K562 (cell line): ENCODE measurements at regions not wholly inside any gene's neighbourhood (a gene's known extent, or its start where the extent isn't known, plus 50 kb on each side); places are given as distances from the start of the nearest gene placed in this dataset.

Experiments used
- ATAC-seq: fragments of 200-7000 bp; cut with Tn5 transposase; 3 replicates; pipeline ENCODE4 v1.9.1; 2020; ENCODE audit warnings: moderate library complexity
- BruUV-seq: library from RNA; stranded (reverse); fragments of 400-500 nt; replicated peaks from 2 replicates; lab custom pipeline; 2021; lab: Mats Ljungman, UMichigan
- CTCF ChIA-PET: fragments of 300-600 bp; formaldehyde crosslinking; extraction: SDS; loops from one replicate; lab custom pipeline; 2021; ENCODE audit warnings: low intra/inter-chr PET ratio; lab: Yijun Ruan, JAX
- POLR2A ChIA-PET: fragments of 300-600, 350-650 bp; sonication (Branson Sonifier 250); formaldehyde crosslinking; extraction: SDS; loops from one replicate; lab custom pipeline; 2021; ENCODE audit warnings: antibody characterized with exemption, inconsistent platforms; lab: Yijun Ruan, JAX
- DNase-seq, 4 experiments: peaks; one replicate each; pipeline versions ENCODE4 v3.0.0 to v3.0.0-alpha.2; 2011 to 2018; ENCODE audit warnings: low spot score in 3 of 4, mixed read lengths in 3 of 4; ENCODE audit errors: extremely low read depth in 1 of 4
- FAIRE-seq: peaks from 2 replicates; lab custom pipeline; 2011; peaks lifted over from hg19 to GRCh38; lab: Jason Lieb, UNC
- H2AFZ ChIP-seq: 2 replicates; pipeline ENCODE4 v1.6.0; 2011; ENCODE audit warnings: low read depth, low read length, control low read depth, inconsistent platforms
- H3K27ac ChIP-seq: fragments of 200-600 bp; 3 replicates; pipeline ENCODE4 v1.8.0; 2011; ENCODE audit warnings: low read depth, mild to moderate bottlenecking, control low read depth, inconsistent platforms, low read length, moderate library complexity, mixed read lengths; ENCODE audit errors: extremely low read depth
- H3K27me3 ChIP-seq, 2 experiments: fragments of 300-600 bp in 1 of 2; 2 replicates in 1 of 2; 3 replicates in 1 of 2; pipeline versions ENCODE4 v1.6.0 to v1.8.0; 2011; ENCODE audit warnings: inconsistent platforms in 2 of 2, low read length in 2 of 2, mild to moderate bottlenecking in 1 of 2, mixed read lengths in 1 of 2, moderate library complexity in 1 of 2; ENCODE audit not compliant: control insufficient read depth in 2 of 2, insufficient read depth in 2 of 2
- H3K36me3 ChIP-seq: fragments of 300-600 bp; 3 replicates; pipeline ENCODE4 v1.8.0; 2011; ENCODE audit warnings: mild to moderate bottlenecking, low read length, inconsistent platforms; ENCODE audit not compliant: control insufficient read depth, insufficient read depth
- H3K4me1 ChIP-seq, 2 experiments: fragments of 200-600 bp in 1 of 2; replicated peaks in 1 of 2; 2 replicates in 1 of 2; 3 replicates in 1 of 2; pipeline versions ENCODE4 v1.5.1 to v1.8.0; 2011; ENCODE audit warnings: inconsistent platforms in 2 of 2, low read length in 2 of 2, mild to moderate bottlenecking in 1 of 2, mixed read lengths in 1 of 2, moderate library complexity in 1 of 2; ENCODE audit not compliant: control insufficient read depth in 2 of 2, insufficient read depth in 2 of 2
- H3K4me2 ChIP-seq: 2 replicates; pipeline ENCODE4 v1.6.1; 2011; ENCODE audit warnings: low read length, control low read depth, inconsistent platforms, mixed read lengths; ENCODE audit not compliant: insufficient read depth
- H3K4me3 ChIP-seq: fragments of 200-600 bp; sonication (generic), shearing (Covaris generic); 2 replicates; pipeline ENCODE4 v1.5.1; 2016; ENCODE audit warnings: control low read depth, inconsistent platforms
- H3K79me2 ChIP-seq: fragments of 200-600 bp; 3 replicates; pipeline ENCODE4 v1.8.0; 2011; ENCODE audit warnings: low read length, inconsistent platforms; ENCODE audit not compliant: control insufficient read depth, insufficient read depth
- H3K9ac ChIP-seq, 2 experiments: 2 replicates each; pipeline versions ENCODE4 v1.6.0 to v1.6.1; 2011; ENCODE audit warnings: low read depth in 2 of 2, low read length in 2 of 2, control low read depth in 1 of 2, inconsistent platforms in 1 of 2, mild to moderate bottlenecking in 1 of 2, mixed read lengths in 1 of 2; ENCODE audit not compliant: insufficient read depth in 1 of 2
- H3K9me1 ChIP-seq: one replicate; pipeline ENCODE4 v1.6.0; 2011; ENCODE audit warnings: inconsistent platforms, mild to moderate bottlenecking, low read length, moderate library complexity; ENCODE audit not compliant: control insufficient read depth, insufficient read depth
- H3K9me3 ChIP-seq: replicated peaks from 2 replicates; pipeline ENCODE4 v1.5.1; 2011; ENCODE audit warnings: low read depth, low read length, inconsistent platforms; ENCODE audit not compliant: control insufficient read depth, insufficient read depth
- H4K20me1 ChIP-seq: replicated peaks from 2 replicates; pipeline ENCODE4 v1.6.1; 2011; ENCODE audit warnings: low read length, inconsistent platforms, mixed read lengths; ENCODE audit not compliant: control insufficient read depth, insufficient read depth
- FIP1L1 ChIP-seq: fragments of 200-400 bp; formaldehyde crosslinking; IDR thresholded peaks from 2 replicates; pipeline ENCODE4 v1.6.1; 2018; ENCODE audit warnings: mild to moderate bottlenecking, low read depth, low read length; ENCODE audit not compliant: poor library complexity, severe bottlenecking
- HES1 ChIP-seq: fragments of 450-650 bp; IDR thresholded peaks from 2 replicates; pipeline ENCODE4 v1.6.1; 2016; ENCODE audit warnings: low read depth, mild to moderate bottlenecking, moderate library complexity
- MEF2A ChIP-seq: IDR thresholded peaks from 2 replicates; pipeline ENCODE4 v1.6.1; 2011; ENCODE audit warnings: low read depth, mild to moderate bottlenecking, low read length, moderate library complexity; ENCODE audit not compliant: control insufficient read depth
- MYBL2 ChIP-seq, 2 experiments: fragments of 450-650 bp in 1 of 2; sonication (generic) in 1 of 2; formaldehyde crosslinking in 1 of 2; IDR thresholded peaks; 2 replicates each; pipeline versions ENCODE4 v1.6.1 to v1.8.1; 2017 to 2022; ENCODE audit warnings: borderline replicate concordance in 1 of 2, inconsistent platforms in 1 of 2, low read depth in 1 of 2, mild to moderate bottlenecking in 1 of 2, missing genetic modification reagents in 1 of 2, moderate library complexity in 1 of 2
- RB1 ChIP-seq: fragments of 450-650 bp; IDR thresholded peaks from 2 replicates; pipeline ENCODE4 v1.6.1; 2017; ENCODE audit warnings: low read depth, mild to moderate bottlenecking
- RBFOX2 ChIP-seq: fragments of 200-400 bp; formaldehyde crosslinking; IDR thresholded peaks from 2 replicates; pipeline ENCODE4 v1.6.1; 2017; ENCODE audit warnings: low read depth, mild to moderate bottlenecking, low read length, moderate library complexity
- TFAM ChIP-seq: fragments of 250-450 bp; sonication (Bioruptor Pico); conservative IDR thresholded peaks from 2 replicates; pipeline ENCODE4 v1.5.0; 2021; ENCODE audit warnings: mild to moderate bottlenecking, moderate library complexity
- ZBTB5 ChIP-seq: fragments of 450-650 bp; IDR thresholded peaks from 2 replicates; pipeline ENCODE4 v1.6.1; 2017; ENCODE audit warnings: antibody characterized with exemption
- ZNF280B ChIP-seq: fragments of 250-450 bp; sonication (Bioruptor Pico); IDR thresholded peaks from 2 replicates; pipeline ENCODE4 v1.5.1; 2021; ENCODE audit warnings: mild to moderate bottlenecking
- ZNF436 ChIP-seq: fragments of 250-450, 450-650 bp; sonication (Bioruptor Pico); formaldehyde crosslinking; IDR thresholded peaks from 2 replicates; pipeline ENCODE4 v1.7.0; 2020; ENCODE audit warnings: mild to moderate bottlenecking
- ZNF707 ChIP-seq: fragments of 250-450 bp; sonication (Bioruptor Pico); conservative IDR thresholded peaks from 2 replicates; pipeline ENCODE4 v1.8.0; 2022; ENCODE audit warnings: inconsistent platforms, mild to moderate bottlenecking, moderate library complexity
- WGBS: fragments of 100-300 bp; shearing (Covaris generic); methylation state at CpG from one replicate; pipeline ENCODE4 v1.1.6; 2016; ENCODE audit warnings: low coverage, mixed read lengths; ENCODE audit not compliant: insufficient coverage; ENCODE audit errors: missing lambda C conversion rate; 5-methylcytosine and 5-hydroxymethylcytosine counted together
- in situ Hi-C: fragments of 300-500 bp; cut with MboI; formaldehyde crosslinking; loops from 4 replicates; pipeline ENCODE4 v1.15.0; 2018; ENCODE audit warnings: inconsistent platforms, mixed read lengths
- intact Hi-C: fragments of 100-400 bp; cut with micrococcal nuclease; formaldehyde crosslinking; loops from 2 replicates; pipeline ENCODE4 v1.14.2; 2022
- TF ChIP-seq, protein P1 (sequence below): fragments of 250-450 bp; sonication (Bioruptor Pico); IDR thresholded peaks from 2 replicates; pipeline ENCODE4 v1.8.0; 2021; ENCODE audit warnings: mild to moderate bottlenecking, moderate library complexity

GRCh38 chr17:71273441-71273840 lies 847.4 kb upstream of the SOX9 start:
- Histone ChIP-seq H3K27ac (no peak overlapping the region), H3K27me3 (no peaks in the 10 kb centered on the region), H3K4me1 (no peaks in the 10 kb centered on the region), H4K20me1 (no peaks in the 10 kb centered on the region), H2AFZ (no peak overlapping the region), H3K4me3 (no peak overlapping the region), H3K9me3 (no peaks in the 10 kb centered on the region), H3K4me2 (no peak overlapping the region), H3K79me2 (no peaks in the 10 kb centered on the region), H3K9ac (no peak overlapping the region), H3K9me1 (no peaks in the 10 kb centered on the region), H3K36me3 (no peaks in the 10 kb centered on the region)
- ATAC-seq (no peak), FAIRE-seq (no peak), DNase-seq (no peak)
- ChIA-PET CTCF (no interaction called here), POLR2A (no interaction called here)
- intact Hi-C loops (no loop called here), in situ Hi-C loops (no loop called here)
- 4% methylated on average over 2 of the region's 2 CpGs for WGBS
- BruUV-seq: no TSS peak
- no peak for TF ChIP-seq ZNF280B (CRISPR knock-in tag)
- TF ChIP-seq, protein P1, sequence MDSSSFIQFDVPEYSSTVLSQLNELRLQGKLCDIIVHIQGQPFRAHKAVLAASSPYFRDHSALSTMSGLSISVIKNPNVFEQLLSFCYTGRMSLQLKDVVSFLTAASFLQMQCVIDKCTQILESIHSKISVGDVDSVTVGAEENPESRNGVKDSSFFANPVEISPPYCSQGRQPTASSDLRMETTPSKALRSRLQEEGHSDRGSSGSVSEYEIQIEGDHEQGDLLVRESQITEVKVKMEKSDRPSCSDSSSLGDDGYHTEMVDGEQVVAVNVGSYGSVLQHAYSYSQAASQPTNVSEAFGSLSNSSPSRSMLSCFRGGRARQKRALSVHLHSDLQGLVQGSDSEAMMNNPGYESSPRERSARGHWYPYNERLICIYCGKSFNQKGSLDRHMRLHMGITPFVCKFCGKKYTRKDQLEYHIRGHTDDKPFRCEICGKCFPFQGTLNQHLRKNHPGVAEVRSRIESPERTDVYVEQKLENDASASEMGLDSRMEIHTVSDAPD (CRISPR knock-in tag): no peak
- no peak for TF ChIP-seq FIP1L1
- TF ChIP-seq MEF2A: no peak
- TF ChIP-seq HES1: no peak
- no peak for TF ChIP-seq MYBL2 (IDR thresholded peaks at IDR 0.05; ENCODE audit: low read depth)
- no peak for TF ChIP-seq MYBL2 (CRISPR knock-in tag; IDR thresholded peaks at IDR 0.05; ENCODE audit: borderline replicate concordance)
- TF ChIP-seq ZBTB5: no peak
- no peak for TF ChIP-seq RB1
- TF ChIP-seq RBFOX2: no peak
- no peak for TF ChIP-seq ZNF707 (CRISPR knock-in tag)
- no peak for TF ChIP-seq ZNF436
- no peak for TF ChIP-seq TFAM (CRISPR knock-in tag)
